PFSK-1 (cell line): ENCODE measurements at regions not wholly inside any gene's neighbourhood (a gene's known extent, or its start where the extent isn't known, plus 50 kb on each side); places are given as distances from the start of the nearest gene placed in this dataset.

Experiments
- FOXP2 ChIP-seq: optimal IDR thresholded peaks from 2 replicates; pipeline ENCODE3; 2011; ENCODE audit warnings: borderline replicate concordance, control low read depth, inconsistent platforms; ENCODE audit not compliant: insufficient read depth; ENCODE audit errors: extremely low read length, extremely low read depth
- POLR2AphosphoS5 ChIP-seq: IDR thresholded peaks from 2 replicates; pipeline ENCODE4 v1.6.1; 2012; ENCODE audit warnings: low read depth, mild to moderate bottlenecking, control low read depth, low read length, moderate library complexity
- REST ChIP-seq, 2 experiments: IDR thresholded peaks; 2 replicates each; pipeline versions ENCODE4 v1.6.1 to v1.8.0; 2011 to 2012; ENCODE audit warnings: low read depth in 2 of 2, low read length in 2 of 2, control low read depth in 1 of 2, inconsistent platforms in 1 of 2, mild to moderate bottlenecking in 1 of 2, moderate library complexity in 1 of 2; ENCODE audit not compliant: insufficient read depth in 1 of 2
- SIN3A ChIP-seq: IDR thresholded peaks from 2 replicates; pipeline ENCODE4 v1.6.1; 2012; ENCODE audit warnings: mild to moderate bottlenecking, low read length, moderate library complexity, borderline replicate concordance; ENCODE audit not compliant: insufficient read depth
- TAF1 ChIP-seq: IDR thresholded peaks from 2 replicates; pipeline ENCODE4 v1.6.1; 2012; ENCODE audit warnings: low read length, control low read depth, borderline replicate concordance; ENCODE audit not compliant: insufficient read depth

GRCh38 chr12:126428769-126429168 is 1363.5 kb downstream of the AACS start:
- no peak for TF ChIP-seq FOXP2
- TF ChIP-seq REST (IDR thresholded peaks at IDR 0.05; ENCODE audit: insufficient read depth in 1 of 2, low read depth in 2 of 2, low read length in 2 of 2), result no peak
- no peak for TF ChIP-seq POLR2AphosphoS5
- no peak for TF ChIP-seq SIN3A
- no peak for TF ChIP-seq TAF1

- TF ChIP-seq REST (IDR thresholded peaks at IDR 0.05; ENCODE audit: insufficient read depth in 1 of 2, low read depth in 2 of 2, low read length in 2 of 2) (no peak), FOXP2 (no peak), POLR2AphosphoS5 (no peak)
Observed at GRCh38 chr12:126430921-126431320, 1365.7 kb downstream of the AACS start.

- no peak for TF ChIP-seq SIN3A
- TF ChIP-seq FOXP2, result no peak
- TF ChIP-seq POLR2AphosphoS5, result no peak
- no peak for TF ChIP-seq REST (IDR thresholded peaks at IDR 0.05; ENCODE audit: insufficient read depth in 1 of 2, low read depth in 2 of 2, low read length in 2 of 2)
- TF ChIP-seq TAF1, result no peak
Observed at GRCh38 chr12:126431767-126432166, 1366.5 kb downstream of the AACS start.

GRCh38 chr12:126432780-126433179 is 1367.5 kb downstream of the AACS start:
- TF ChIP-seq FOXP2 (no peak), REST (IDR thresholded peaks at IDR 0.05; ENCODE audit: insufficient read depth in 1 of 2, low read depth in 2 of 2, low read length in 2 of 2) (no peak), SIN3A (no peak), TAF1 (no peak), POLR2AphosphoS5 (no peak)

GRCh38 chr12:126434412-126434985 is 1369.3 kb downstream of the AACS start:
- no peak for TF ChIP-seq FOXP2
- TF ChIP-seq TAF1, result no peak
- no peak for TF ChIP-seq POLR2AphosphoS5
- TF ChIP-seq REST (IDR thresholded peaks at IDR 0.05; ENCODE audit: insufficient read depth in 1 of 2, low read depth in 2 of 2, low read length in 2 of 2), result no peak
- TF ChIP-seq SIN3A, result no peak
